Tibial artery (tissue), 4 donors: ENCODE measurements at regions not wholly inside any gene's neighbourhood (a gene's known extent, or its start where the extent isn't known, plus 50 kb on each side); places are given as distances from the start of the nearest gene placed in this dataset.
"Not testable (repeated sequence)": the region's sequence is repeated elsewhere in the genome, so short reads cannot be mapped to it uniquely, and the experiment has no call there.

Source experiments
- DNase-seq, 2 donors: peaks; one replicate each; pipeline ENCODE4 v3.0.0-alpha.2; 2019
- H3K27ac ChIP-seq, 2 donors: fragments of 200-600 bp; sonication (generic) in 1 of 2; 1 replicate in 1 of 2; 2 replicates in 1 of 2; pipeline ENCODE4 v1.5.1; 2018 to 2019; ENCODE audit warnings: mild to moderate bottlenecking in 1 of 2
- H3K27me3 ChIP-seq, 2 donors: fragments of 200-600 bp; sonication (generic) in 1 of 2; one replicate each; pipeline versions ENCODE4 v1.5.1 to v1.6.0; 2016 to 2019
- H3K36me3 ChIP-seq, 3 donors: fragments of 200-600 bp; sonication (generic) in 2 of 3; one replicate each; pipeline ENCODE4 v1.5.1; 2016 to 2019; ENCODE audit warnings: mild to moderate bottlenecking in 2 of 3
- H3K4me1 ChIP-seq, 4 donors: fragments of 200-600 bp; sonication (generic) in 2 of 4; 1 replicate in 3 of 4; 2 replicates in 1 of 4; pipeline ENCODE4 v1.5.1; 2016 to 2019
- H3K4me3 ChIP-seq, 2 donors: fragments of 200-600 bp; sonication (generic) in 1 of 2; 1 replicate in 1 of 2; 2 replicates in 1 of 2; pipeline ENCODE4 v1.5.1; 2018 to 2019; ENCODE audit warnings: mild to moderate bottlenecking in 2 of 2
- H3K9me3 ChIP-seq, 3 donors: fragments of 200-600 bp; sonication (generic) in 1 of 3; one replicate each; pipeline ENCODE4 v1.5.1; 2016 to 2019
- CTCF ChIP-seq, 2 experiments: fragments of 200-600 bp in 1 of 2; fragments of 450-650 bp in 1 of 2; IDR thresholded peaks; one replicate each; pipeline ENCODE4 v1.5.1; 2017 to 2019; ENCODE audit warnings: antibody characterized with exemption in 2 of 2, mild to moderate bottlenecking in 1 of 2, moderate library complexity in 1 of 2
- intact Hi-C: fragments of 100-400 bp; cut with DNase I; formaldehyde crosslinking; loops from one replicate; pipeline ENCODE4 v1.15.0; 2023; ENCODE audit warnings: low total_unique reads

- Histone ChIP-seq H3K4me3 (no peak overlapping the region), H3K27me3 (no peaks in the 10 kb centered on the region), H3K4me1 (no peaks in the 10 kb centered on the region), H3K36me3 (no peaks in the 10 kb centered on the region), H3K9me3 (no peaks in the 10 kb centered on the region), H3K27ac (no peak overlapping the region)
- TF ChIP-seq CTCF (IDR thresholded peaks at IDR 0.05): no peak
- DNase-seq: no peak
- intact Hi-C loops: no loop called here
Observed at GRCh38 chr11:109658190-109658589, 236.2 kb downstream of the C11orf87 start.

- no peaks in the 10 kb centered on the region for H3K36me3 ChIP-seq
- TF ChIP-seq CTCF (IDR thresholded peaks at IDR 0.05): no peak
- H3K27me3 ChIP-seq: no peaks in the 10 kb centered on the region
- intact Hi-C loops: no loop called here
- no peak overlapping the region for H3K27ac ChIP-seq
- peaks cover 0 to 9% (median 8%) of the 10 kb centered on the region in 3 donors for H3K9me3 ChIP-seq
- H3K4me3 ChIP-seq: no peak overlapping the region
- H3K4me1 ChIP-seq: no peaks in the 10 kb centered on the region
- DNase-seq: no peak
Observed at GRCh38 chr11:109667719-109668118, 245.7 kb downstream of the C11orf87 start.

- Histone ChIP-seq H3K36me3 (no peaks in the 10 kb centered on the region), H3K4me1 (no peaks in the 10 kb centered on the region), H3K27me3 (no peaks in the 10 kb centered on the region), H3K9me3 (peaks cover 0 to 9% (median 8%) of the 10 kb centered on the region in 3 donors), H3K27ac (no peak overlapping the region), H3K4me3 (no peak overlapping the region)
- intact Hi-C loops: no loop called here
- no peak for DNase-seq
- TF ChIP-seq CTCF (IDR thresholded peaks at IDR 0.05): no peak
Observed at GRCh38 chr11:109668973-109669634, 247.1 kb downstream of the C11orf87 start.

GRCh38 chr11:109677231-109677630 lies 255.2 kb downstream of the C11orf87 start:
- no peaks in the 10 kb centered on the region for H3K27me3 ChIP-seq
- no peak overlapping the region for H3K27ac ChIP-seq
- no peaks in the 10 kb centered on the region for H3K9me3 ChIP-seq
- intact Hi-C loops: no loop called here
- no peaks in the 10 kb centered on the region for H3K4me1 ChIP-seq
- no peak for DNase-seq
- H3K4me3 ChIP-seq: no peak overlapping the region
- no peak for TF ChIP-seq CTCF (IDR thresholded peaks at IDR 0.05)
- H3K36me3 ChIP-seq: no peaks in the 10 kb centered on the region

- Histone ChIP-seq H3K4me1 (no peaks in the 10 kb centered on the region), H3K27me3 (no peaks in the 10 kb centered on the region), H3K27ac (no peak overlapping the region), H3K4me3 (no peak overlapping the region), H3K36me3 (no peaks in the 10 kb centered on the region), H3K9me3 (no peaks in the 10 kb centered on the region)
- intact Hi-C loops: no loop called here
- DNase-seq: no peak
- TF ChIP-seq CTCF (IDR thresholded peaks at IDR 0.05): no peak
Observed at GRCh38 chr11:109677876-109678275, 255.9 kb downstream of the C11orf87 start.

GRCh38 chr11:109680127-109680526 lies 258.1 kb downstream of the C11orf87 start:
- intact Hi-C loops: no loop called here
- Histone ChIP-seq H3K27me3 (no peaks in the 10 kb centered on the region), H3K9me3 (no peaks in the 10 kb centered on the region), H3K4me3 (no peak overlapping the region), H3K4me1 (no peaks in the 10 kb centered on the region), H3K36me3 (no peaks in the 10 kb centered on the region), H3K27ac (no peak overlapping the region)
- DNase-seq: no peak
- no peak for TF ChIP-seq CTCF (IDR thresholded peaks at IDR 0.05)

GRCh38 chr11:109682788-109683187 lies 260.8 kb downstream of the C11orf87 start:
- H3K36me3 ChIP-seq, H3K4me1 ChIP-seq, H3K27me3 ChIP-seq, intact Hi-C loops, DNase-seq, H3K9me3 ChIP-seq, H3K4me3 ChIP-seq, H3K27ac ChIP-seq: not testable (repeated sequence)
